ENCODE measurements at regions not wholly inside any gene's neighbourhood (a gene's known extent, or its start where the extent isn't known, plus 50 kb on each side); places are given as distances from the start of the nearest gene placed in this dataset.
A peak's percentile ranks its signal among the peaks of the same experiment; 100 is the strongest.
"Not testable (repeated sequence)": the region's sequence is repeated elsewhere in the genome, so short reads cannot be mapped to it uniquely, and the experiment has no call there.

- not testable (repeated sequence) for DNase-seq (ENCODE audit: low spot score)
Observed at GRCh38 chr2:91628471-91628870, 2937.0 kb downstream of the RPIA start.

GRCh38 chr2:91657193-91657592, 2965.7 kb downstream of the RPIA start:
- DNase-seq (ENCODE audit: low spot score): not testable (repeated sequence)

DNA sequence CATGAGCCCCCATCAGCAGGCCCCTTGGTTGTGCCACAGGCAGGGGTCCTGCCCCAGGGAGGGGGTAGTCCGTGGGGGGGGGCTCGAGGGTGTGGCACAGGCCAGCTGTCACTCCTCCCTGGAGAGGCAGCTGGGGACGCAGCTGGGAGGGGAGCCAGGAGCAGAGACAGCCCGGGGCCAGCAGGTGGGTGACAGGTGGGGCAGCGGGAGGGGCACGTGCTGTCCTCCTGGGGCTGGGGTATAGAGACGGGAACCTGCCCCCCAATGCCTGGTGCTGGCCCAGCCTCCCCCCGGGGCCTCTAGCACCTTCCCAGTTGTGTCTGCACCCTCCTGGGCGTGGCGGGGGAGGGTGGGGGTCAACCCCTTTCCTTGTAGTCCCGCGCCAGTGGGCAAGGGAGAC, 2966.9 kb downstream of the RPIA start:
- DNase-seq (ENCODE audit: low spot score): not testable (repeated sequence)

GRCh38 chr2:91659189-91659916, 2967.9 kb downstream of the RPIA start:
- DNase-seq (ENCODE audit: low spot score): not testable (repeated sequence)

DNA sequence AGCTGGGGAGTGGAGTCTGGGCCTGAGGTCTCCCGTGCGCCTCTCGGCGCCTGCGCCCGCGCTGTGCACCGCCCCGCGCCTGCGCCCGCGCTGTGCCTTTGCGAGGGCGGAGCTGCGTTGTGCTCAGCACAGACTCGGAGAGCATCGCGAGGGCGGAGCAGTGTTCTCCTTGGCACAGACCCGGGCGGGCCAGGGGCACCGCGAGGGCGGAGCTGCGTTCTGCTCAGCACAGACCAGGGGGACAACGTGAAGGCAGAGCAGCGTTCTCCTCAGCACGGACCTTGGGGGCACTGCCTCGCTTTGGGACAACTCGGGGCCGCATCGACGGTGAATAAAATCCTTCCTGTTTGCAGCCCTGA, 2968.4 kb downstream of the RPIA start:
- peak; percentile 17 for DNase-seq (ENCODE audit: low spot score)

DNA sequence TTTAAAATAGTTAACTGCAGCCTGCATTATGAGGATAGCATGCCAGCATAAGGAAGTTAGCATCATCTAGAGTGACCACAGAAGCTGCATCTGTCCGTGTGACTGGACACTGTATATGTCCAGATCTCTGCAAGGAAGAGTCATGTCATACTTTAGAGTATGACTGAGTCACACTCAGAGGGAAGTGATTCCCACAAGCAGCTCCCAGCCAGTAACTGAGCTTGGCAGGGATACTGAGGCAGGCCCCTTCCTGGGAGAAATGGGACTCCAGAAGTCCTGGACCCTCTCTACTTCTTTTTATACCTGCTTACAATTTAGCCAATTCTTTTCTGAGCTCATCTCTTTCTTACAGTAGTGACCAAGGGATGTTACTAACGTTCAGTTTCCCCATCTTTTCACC, 2975.9 kb downstream of the RPIA start:
- DNase-seq (ENCODE audit: low spot score): not testable (repeated sequence)

DNA sequence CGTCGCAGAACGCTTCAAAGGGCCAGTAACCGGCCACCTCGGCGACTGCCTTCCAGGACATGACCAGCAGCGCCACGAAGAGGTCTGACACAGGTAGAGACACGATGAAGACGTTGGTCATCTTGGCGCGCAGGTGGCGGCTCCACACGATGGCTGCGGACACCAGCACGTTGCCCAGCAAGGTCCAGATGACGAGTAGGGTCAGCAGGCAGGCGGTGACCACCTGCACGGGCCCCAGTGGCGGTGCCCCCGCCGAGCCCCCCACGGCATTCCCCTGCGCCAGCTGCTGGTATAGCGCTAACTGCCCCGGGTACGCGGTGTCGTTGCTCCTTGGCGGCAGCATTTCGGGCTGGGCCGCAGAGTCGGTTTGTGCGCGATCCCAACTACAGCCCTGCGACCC, 2994.1 kb downstream of the RPIA start:
- not testable (repeated sequence) for DNase-seq (ENCODE audit: low spot score)

- DNase-seq (ENCODE audit: low spot score): not testable (repeated sequence)
Observed at GRCh38 chr2:91686046-91686445, 2994.6 kb downstream of the RPIA start.
